Upper lobe of right lung (tissue), 1 donor: ENCODE measurements at regions not wholly inside any gene's neighbourhood (a gene's known extent, or its start where the extent isn't known, plus 50 kb on each side); places are given as distances from the start of the nearest gene placed in this dataset.
"Not testable (repeated sequence)": the region's sequence is repeated elsewhere in the genome, so short reads cannot be mapped to it uniquely, and the experiment has no call there.

ENCODE experiments used
- ATAC-seq: fragments of 200-7000 bp; cut with Tn5 transposase; one replicate; pipeline ENCODE4 v1.9.1; 2020; ENCODE audit warnings: mild to moderate bottlenecking, moderate library complexity
- DNase-seq: peaks from one replicate; pipeline ENCODE4 v3.0.0-alpha.2; 2020
- H3K27ac ChIP-seq: fragments of 200-600 bp; one replicate; pipeline ENCODE4 v1.8.0; 2022
- H3K27me3 ChIP-seq: fragments of 200-600 bp; one replicate; pipeline ENCODE4 v1.8.0; 2022; ENCODE audit warnings: mild to moderate bottlenecking
- H3K36me3 ChIP-seq: fragments of 200-600 bp; one replicate; pipeline ENCODE4 v1.8.0; 2022
- H3K4me1 ChIP-seq: fragments of 200-600 bp; one replicate; pipeline ENCODE4 v1.8.0; 2022
- H3K4me3 ChIP-seq: fragments of 200-600 bp; one replicate; pipeline ENCODE4 v1.8.0; 2022; ENCODE audit warnings: mild to moderate bottlenecking
- H3K9me3 ChIP-seq: fragments of 200-600 bp; one replicate; pipeline ENCODE4 v1.8.0; 2022
- intact Hi-C: fragments of 100-400 bp; cut with DNase I; formaldehyde crosslinking; loops from one replicate; pipeline ENCODE4 v1.11.0; 2022
- TF ChIP-seq, protein P1 (sequence below): fragments of 200-600 bp; IDR thresholded peaks from one replicate; pipeline ENCODE4 v1.8.0; 2022; ENCODE audit warnings: antibody characterized with exemption
- donor health status: DM: no; HTN: yes; CAD: no; lungs with severe emphysema.

DNA sequence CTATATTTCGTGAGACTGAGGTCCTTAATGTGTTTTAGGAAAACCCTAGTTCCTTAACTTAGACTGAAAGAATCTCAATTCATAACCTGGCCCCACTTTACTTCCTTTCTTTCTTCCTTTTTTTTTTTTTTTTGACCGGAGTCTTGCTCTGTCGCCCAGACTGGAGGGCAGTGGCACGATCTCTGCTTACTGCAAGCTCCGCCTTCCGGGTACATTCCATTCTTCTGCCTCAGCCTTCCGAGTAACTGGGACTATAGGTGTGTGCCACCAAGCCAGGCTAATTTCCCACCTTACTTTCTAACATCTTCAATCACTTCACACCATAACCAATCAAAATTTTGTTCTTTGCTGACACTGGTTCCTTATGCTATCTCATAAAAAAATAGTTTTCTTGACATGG, 2097.0 kb downstream of the PCDH9 start:
- H3K4me3 ChIP-seq: no peak overlapping the region
- no peak overlapping the region for H3K27ac ChIP-seq
- no peaks in the 10 kb centered on the region for H3K4me1 ChIP-seq
- no peak for DNase-seq
- no peak for ATAC-seq
- no peaks in the 10 kb centered on the region for H3K36me3 ChIP-seq
- no peaks in the 10 kb centered on the region for H3K9me3 ChIP-seq
- intact Hi-C loops: no loop called here
- no peaks in the 10 kb centered on the region for H3K27me3 ChIP-seq
- TF ChIP-seq, protein P1, sequence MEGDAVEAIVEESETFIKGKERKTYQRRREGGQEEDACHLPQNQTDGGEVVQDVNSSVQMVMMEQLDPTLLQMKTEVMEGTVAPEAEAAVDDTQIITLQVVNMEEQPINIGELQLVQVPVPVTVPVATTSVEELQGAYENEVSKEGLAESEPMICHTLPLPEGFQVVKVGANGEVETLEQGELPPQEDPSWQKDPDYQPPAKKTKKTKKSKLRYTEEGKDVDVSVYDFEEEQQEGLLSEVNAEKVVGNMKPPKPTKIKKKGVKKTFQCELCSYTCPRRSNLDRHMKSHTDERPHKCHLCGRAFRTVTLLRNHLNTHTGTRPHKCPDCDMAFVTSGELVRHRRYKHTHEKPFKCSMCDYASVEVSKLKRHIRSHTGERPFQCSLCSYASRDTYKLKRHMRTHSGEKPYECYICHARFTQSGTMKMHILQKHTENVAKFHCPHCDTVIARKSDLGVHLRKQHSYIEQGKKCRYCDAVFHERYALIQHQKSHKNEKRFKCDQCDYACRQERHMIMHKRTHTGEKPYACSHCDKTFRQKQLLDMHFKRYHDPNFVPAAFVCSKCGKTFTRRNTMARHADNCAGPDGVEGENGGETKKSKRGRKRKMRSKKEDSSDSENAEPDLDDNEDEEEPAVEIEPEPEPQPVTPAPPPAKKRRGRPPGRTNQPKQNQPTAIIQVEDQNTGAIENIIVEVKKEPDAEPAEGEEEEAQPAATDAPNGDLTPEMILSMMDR: no peak

DNA sequence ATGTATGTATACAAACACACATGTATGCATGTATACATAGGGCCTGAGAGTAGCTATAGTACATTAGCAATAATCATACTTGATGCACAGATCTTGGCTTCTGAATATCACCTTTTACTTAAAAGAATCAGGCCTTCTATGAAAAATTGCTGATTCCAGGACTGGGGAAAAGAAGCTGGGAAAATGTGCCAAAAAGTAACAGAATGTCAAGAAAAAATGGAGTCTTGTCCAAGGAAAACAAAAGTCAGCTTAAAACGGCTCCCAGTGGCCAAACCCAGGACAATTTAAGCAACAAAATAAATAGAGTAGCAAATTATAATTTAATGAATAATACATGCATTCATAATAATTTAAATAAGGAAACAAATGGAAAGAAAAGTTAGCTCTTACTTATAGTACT, 2104.9 kb downstream of the PCDH9 start:
- DNase-seq (no peak), ATAC-seq (no peak)
- TF ChIP-seq, protein P1: no peak
- H3K9me3 ChIP-seq: no peaks in the 10 kb centered on the region
- no peaks in the 10 kb centered on the region for H3K36me3 ChIP-seq
- H3K27ac ChIP-seq: no peak overlapping the region
- no peaks in the 10 kb centered on the region for H3K4me1 ChIP-seq
- no peaks in the 10 kb centered on the region for H3K27me3 ChIP-seq
- H3K4me3 ChIP-seq: no peak overlapping the region
- intact Hi-C loops: no loop called here

DNA sequence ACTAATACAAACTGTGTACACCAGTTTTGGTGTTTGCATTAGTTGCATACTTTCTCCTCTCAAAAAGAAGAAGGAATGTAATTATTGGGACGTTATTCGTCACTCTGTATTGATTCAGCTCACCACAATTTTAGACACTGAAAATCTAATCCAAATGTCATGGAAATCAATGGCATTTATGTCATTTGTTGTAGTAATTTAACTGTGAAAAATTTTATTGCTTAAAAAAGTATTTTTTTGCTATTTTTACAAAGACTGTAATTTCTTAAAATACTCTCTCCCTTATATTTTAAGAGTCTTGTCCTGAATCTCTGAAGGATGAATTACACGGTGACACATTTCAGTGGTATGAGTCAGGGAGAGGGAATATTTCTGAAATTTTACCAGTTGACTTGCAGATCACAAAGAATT, 2117.6 kb downstream of the PCDH9 start:
- intact Hi-C loops: no loop called here
- no peak overlapping the region for H3K4me3 ChIP-seq
- H3K4me1 ChIP-seq: no peaks in the 10 kb centered on the region
- H3K27me3 ChIP-seq: no peaks in the 10 kb centered on the region
- DNase-seq: no peak
- TF ChIP-seq, protein P1: no peak
- H3K36me3 ChIP-seq: no peaks in the 10 kb centered on the region
- no peak for ATAC-seq
- H3K27ac ChIP-seq: no peak overlapping the region
- H3K9me3 ChIP-seq: no peaks in the 10 kb centered on the region

DNA sequence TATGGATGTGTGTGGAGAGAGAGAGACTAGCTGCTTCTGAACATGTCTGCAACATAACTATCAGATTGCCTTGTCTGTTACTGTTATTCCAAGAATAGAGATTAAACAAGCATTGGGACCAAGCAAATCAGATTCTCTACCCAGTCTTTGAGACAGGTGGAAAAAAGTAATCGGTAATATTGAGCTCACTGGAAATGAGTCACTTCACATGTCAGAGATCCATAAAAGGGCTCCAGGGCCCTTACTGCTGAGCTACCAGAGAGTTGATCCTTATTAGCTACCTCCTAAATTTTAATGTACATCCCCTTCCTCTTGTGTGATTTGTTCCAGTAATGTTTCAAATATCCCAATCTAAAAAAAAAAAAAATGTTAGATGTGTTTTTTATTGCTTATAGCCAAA, 2118.0 kb downstream of the PCDH9 start:
- Histone ChIP-seq H3K9me3 (no peaks in the 10 kb centered on the region), H3K27ac (no peak overlapping the region), H3K4me1 (no peaks in the 10 kb centered on the region), H3K4me3 (no peak overlapping the region), H3K36me3 (no peaks in the 10 kb centered on the region), H3K27me3 (no peaks in the 10 kb centered on the region)
- intact Hi-C loops: no loop called here
- no peak for DNase-seq
- TF ChIP-seq, protein P1: no peak
- no peak for ATAC-seq

GRCh38 chr13:65111223-65111622, 2118.9 kb downstream of the PCDH9 start:
- TF ChIP-seq, protein P1: no peak
- H3K4me3 ChIP-seq: no peak overlapping the region
- H3K9me3 ChIP-seq: no peaks in the 10 kb centered on the region
- no peaks in the 10 kb centered on the region for H3K27me3 ChIP-seq
- ATAC-seq (no peak), DNase-seq (no peak)
- intact Hi-C loops: no loop called here
- no peaks in the 10 kb centered on the region for H3K36me3 ChIP-seq
- H3K4me1 ChIP-seq: no peaks in the 10 kb centered on the region
- H3K27ac ChIP-seq: no peak overlapping the region

GRCh38 chr13:65104436-65104835, 2125.7 kb downstream of the PCDH9 start:
- H3K36me3 ChIP-seq, DNase-seq, H3K27me3 ChIP-seq, H3K4me1 ChIP-seq, H3K27ac ChIP-seq, intact Hi-C loops, H3K9me3 ChIP-seq, H3K4me3 ChIP-seq, ATAC-seq: not testable (repeated sequence)
